Dermis microvascular lymphatic vessel endothelial cell (primary cell): ENCODE measurements at regions not wholly inside any gene's neighbourhood (a gene's known extent, or its start where the extent isn't known, plus 50 kb on each side); places are given as distances from the start of the nearest gene placed in this dataset.

Source experiments
- DNase-seq, 2 donors: peaks; one replicate each; pipeline versions ENCODE4 v3.0.0 to v3.0.0-alpha.2; 2010; ENCODE audit warnings: low read depth in 2 of 2

- no peak for DNase-seq
Measured at GRCh38 chrX:104309169-104309568, 54.4 kb upstream of the ESX1 start.

- DNase-seq, result no peak
Measured at GRCh38 chrX:104307341-104307740, 52.6 kb upstream of the ESX1 start.

GRCh38 chrX:104306180-104306579, 51.4 kb upstream of the ESX1 start:
- DNase-seq, result no peak
